ENCODE measurements at regions not wholly inside any gene's neighbourhood (a gene's known extent, or its start where the extent isn't known, plus 50 kb on each side); places are given as distances from the start of the nearest gene placed in this dataset.

DNA sequence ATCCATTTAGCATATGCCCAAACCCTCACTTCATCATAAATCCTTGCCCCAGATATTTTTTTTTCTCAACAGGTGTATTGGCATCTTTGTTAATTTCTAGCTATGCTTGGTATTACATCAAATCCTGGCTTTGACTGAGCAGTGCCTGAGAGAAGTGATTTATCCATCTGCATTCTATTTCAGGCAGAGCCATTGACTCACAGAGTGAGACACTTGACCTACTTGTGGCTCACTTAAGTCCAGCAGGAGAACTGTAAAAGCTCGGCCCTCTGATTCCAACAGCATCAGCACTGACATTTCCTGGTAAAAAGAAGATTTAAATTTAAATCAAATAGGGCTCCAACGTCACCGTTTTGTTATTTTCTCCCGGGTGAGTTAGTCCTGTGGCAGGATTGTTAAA, 93.4 kb downstream of the PLK2 start:
- TF ChIP-seq, protein P1, sequence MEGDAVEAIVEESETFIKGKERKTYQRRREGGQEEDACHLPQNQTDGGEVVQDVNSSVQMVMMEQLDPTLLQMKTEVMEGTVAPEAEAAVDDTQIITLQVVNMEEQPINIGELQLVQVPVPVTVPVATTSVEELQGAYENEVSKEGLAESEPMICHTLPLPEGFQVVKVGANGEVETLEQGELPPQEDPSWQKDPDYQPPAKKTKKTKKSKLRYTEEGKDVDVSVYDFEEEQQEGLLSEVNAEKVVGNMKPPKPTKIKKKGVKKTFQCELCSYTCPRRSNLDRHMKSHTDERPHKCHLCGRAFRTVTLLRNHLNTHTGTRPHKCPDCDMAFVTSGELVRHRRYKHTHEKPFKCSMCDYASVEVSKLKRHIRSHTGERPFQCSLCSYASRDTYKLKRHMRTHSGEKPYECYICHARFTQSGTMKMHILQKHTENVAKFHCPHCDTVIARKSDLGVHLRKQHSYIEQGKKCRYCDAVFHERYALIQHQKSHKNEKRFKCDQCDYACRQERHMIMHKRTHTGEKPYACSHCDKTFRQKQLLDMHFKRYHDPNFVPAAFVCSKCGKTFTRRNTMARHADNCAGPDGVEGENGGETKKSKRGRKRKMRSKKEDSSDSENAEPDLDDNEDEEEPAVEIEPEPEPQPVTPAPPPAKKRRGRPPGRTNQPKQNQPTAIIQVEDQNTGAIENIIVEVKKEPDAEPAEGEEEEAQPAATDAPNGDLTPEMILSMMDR (IDR thresholded peaks at IDR 0.05; ENCODE audit: low read depth, low read length): no peak
- DNase-seq (ENCODE audit: extremely low read depth, low read depth): no peak

DNA sequence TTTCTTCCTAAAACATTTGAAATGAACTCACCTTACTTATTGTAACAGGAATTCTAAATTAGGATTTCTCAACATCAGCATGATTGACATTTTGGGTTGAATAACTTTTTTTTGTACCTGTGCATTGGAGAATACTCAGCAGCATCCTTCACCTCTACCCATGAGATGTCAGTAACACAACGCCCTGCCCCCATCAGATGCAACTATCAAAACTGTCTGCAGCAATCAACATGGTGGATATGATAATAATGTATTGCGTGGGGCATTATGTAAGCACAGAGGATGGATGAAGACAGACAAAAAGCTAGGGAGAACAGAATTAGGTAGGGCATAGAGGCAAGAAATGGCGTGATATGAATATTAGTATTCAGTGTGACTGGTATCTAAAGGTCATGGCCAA, 94.1 kb downstream of the PLK2 start:
- TF ChIP-seq, protein P1 (IDR thresholded peaks at IDR 0.05; ENCODE audit: low read depth, low read length): no peak

DNA sequence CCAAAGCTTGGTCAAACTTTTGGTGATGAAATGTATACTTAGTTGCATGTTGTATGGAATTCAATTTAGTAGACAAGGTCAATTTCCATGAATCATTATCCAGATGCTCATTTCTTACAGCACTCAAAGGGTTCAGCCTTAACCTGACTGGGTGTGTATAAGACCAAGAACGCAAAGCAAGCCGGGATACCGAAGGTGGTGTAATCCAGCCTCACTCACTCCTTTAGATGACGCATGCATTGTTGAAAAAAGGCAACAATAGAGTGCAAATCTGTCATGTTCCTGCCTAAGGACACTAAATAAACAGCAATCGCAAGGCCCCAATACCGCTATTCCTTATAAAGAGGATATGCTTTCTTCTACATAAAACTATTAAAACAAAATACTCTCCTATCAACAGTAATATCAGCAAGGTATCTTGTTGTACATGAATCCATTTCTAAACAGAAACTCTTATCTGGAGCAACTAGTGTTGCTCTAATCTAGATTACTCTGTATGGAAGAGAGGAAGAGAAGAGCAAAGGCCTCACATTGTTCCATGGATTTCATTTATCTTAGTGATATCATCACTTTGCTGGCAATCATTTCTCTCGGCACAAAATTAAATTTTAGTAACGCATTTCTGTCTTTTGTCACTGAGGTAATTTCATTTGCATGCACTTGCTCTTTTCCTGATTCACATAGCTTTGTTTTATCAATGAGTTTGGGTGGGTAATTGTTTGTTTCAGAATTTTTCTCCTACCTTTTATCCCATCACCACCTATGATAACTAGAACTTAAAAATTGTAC, 96.2 kb downstream of the PLK2 start:
- TF ChIP-seq, protein P1 (IDR thresholded peaks at IDR 0.05; ENCODE audit: low read depth, low read length): no peak
- no peak for DNase-seq (ENCODE audit: extremely low read depth, low read depth)

More for the DNA sequence above, 94.1 kb downstream of the PLK2 start:
- no peak for DNase-seq (ENCODE audit: extremely low read depth, low read depth)

DNA sequence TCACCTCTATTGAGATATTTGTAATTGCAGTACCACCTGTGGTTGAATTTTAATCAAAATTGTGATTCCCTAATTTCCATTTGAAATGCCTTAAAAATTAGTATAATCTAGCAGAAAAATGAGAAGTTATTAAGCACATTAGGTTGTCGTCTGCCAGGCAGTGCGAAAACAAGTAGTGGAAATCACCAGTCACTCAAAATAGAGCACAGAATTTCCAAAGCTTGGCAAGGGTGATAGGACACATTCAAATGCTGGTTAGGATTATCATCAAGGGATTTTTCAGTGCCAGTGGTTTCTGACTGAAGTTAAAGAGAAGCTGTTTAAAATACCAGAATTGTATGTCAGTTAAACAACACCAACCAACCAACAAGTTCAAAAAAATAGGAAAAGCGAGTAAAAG, 97.8 kb downstream of the PLK2 start:
- TF ChIP-seq, protein P1 (IDR thresholded peaks at IDR 0.05; ENCODE audit: low read depth, low read length): no peak
- no peak for DNase-seq (ENCODE audit: extremely low read depth, low read depth)

DNA sequence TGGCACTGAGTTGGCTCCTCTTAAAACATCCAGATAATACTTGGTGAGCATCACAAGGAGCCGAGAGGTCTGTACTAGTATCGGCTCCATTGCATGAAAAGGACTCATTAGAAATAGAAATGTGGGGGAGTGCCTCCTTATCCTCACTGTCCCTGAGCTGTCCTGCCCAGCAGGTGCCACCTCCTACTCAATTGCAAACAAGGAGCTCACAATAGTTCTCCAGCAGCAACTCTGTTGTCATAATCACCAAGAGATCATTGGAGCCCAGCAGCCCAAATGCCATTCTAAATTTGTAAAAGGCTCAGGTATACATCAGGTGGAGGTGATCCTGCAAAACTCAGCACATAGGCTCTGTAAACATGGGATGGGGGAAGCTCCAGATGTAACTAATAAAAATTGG, 99.1 kb downstream of the PLK2 start:
- DNase-seq (ENCODE audit: extremely low read depth, low read depth): no peak
- TF ChIP-seq, protein P1 (IDR thresholded peaks at IDR 0.05; ENCODE audit: low read depth, low read length): no peak

DNA sequence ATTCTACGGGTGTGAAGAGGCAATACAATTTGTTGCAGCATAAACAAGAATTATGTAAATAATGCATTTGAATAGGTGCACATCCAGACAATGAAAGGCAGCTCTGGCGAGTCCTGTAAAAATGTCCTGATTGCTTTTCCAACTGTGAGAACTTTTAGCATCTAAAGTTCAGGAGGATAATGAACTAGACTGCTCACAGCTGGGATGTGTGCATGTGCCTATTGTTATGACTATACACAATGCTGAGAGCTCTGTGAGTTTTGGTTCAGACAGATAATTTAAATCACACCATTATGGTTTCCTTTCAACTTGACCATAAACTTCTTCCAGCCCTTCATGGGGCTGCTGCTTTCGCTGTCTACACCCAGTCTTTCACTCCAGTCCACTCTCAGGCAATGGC, 99.9 kb downstream of the PLK2 start:
- no peak for DNase-seq (ENCODE audit: extremely low read depth, low read depth)
- TF ChIP-seq, protein P1 (IDR thresholded peaks at IDR 0.05; ENCODE audit: low read depth, low read length): no peak

DNA sequence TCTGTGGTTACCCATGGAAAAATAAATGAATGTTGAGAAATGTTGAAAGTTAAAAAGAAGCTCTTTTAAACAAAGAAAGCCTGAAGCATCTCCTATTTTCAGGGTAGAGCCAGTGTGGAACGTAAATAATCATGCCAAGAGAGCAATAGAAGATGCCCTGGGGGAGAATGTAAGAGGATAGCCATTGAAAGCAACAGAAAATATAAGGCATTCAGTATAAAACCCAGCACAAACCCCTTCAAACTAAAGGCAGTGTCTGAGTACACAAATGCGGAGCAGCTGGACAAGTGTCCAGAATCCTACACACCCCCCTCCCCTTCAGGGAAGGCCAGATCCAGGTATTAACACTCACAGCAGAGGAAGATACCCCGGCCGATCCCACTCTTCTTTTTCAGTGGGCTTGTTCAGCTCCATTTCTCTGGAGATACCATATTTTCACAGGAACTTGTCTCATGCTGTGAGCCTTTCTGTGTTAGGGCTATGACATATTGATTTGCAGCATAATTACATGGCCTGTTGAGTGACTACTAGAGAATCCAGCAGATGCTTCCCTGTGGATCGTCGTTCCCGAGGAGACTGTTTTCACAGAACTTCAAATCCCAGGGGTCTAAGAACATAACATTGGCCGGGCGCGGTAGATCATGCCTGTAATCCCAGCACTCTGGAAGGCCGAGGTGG, 101.2 kb downstream of the PLK2 start:
- TF ChIP-seq, protein P1 (IDR thresholded peaks at IDR 0.05; ENCODE audit: low read depth, low read length): no peak
- no peak for DNase-seq (ENCODE audit: extremely low read depth, low read depth)

All from AG09319 (cell line).